ENCODE measurements at regions not wholly inside any gene's neighbourhood (a gene's known extent, or its start where the extent isn't known, plus 50 kb on each side); places are given as distances from the start of the nearest gene placed in this dataset.
"Not testable (repeated sequence)": the region's sequence is repeated elsewhere in the genome, so short reads cannot be mapped to it uniquely, and the experiment has no call there.

GRCh38 chr12:114873656-114874055, 189.7 kb upstream of the TBX3 start:
- no peak for DNase-seq

- DNase-seq: no peak
Measured at GRCh38 chr12:114868995-114869834, 185.2 kb upstream of the TBX3 start.

- DNase-seq: no peak
Measured at GRCh38 chr12:114866331-114866730, 182.4 kb upstream of the TBX3 start.

DNA sequence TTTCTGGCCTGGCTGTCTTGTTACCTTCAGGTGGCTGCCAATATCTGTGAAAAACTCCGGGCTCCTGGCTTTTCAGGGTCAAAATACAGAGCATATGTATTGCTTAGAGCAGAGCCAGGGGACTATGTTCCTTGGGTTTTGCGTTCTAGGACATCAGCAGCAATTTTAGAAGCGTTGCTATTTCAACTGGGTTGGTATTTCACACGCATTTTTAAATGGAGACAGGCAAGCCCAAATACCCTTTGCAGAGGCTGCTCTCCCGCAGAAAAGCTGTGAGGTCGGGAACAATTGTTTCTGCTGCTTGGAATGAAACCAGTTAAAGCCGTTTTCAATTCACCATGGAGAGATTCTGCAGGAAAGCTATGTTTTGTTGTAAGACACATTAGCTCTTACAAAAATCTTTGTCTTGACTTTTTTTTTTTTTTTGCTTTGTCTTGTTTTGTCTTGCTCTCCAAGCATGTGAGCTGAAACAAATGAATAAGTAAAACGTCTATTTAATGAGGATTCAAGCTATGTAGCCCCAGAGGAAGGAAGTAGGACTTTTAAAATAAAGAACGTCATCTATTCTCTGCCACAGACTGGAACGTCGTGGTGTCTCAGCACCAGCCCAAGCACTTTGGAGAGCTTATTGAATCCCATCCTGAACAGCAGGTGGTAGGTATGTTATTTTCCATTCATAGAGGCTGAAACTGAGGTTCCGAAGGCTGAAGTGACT, 181.0 kb upstream of the TBX3 start:
- DNase-seq: no peak

- DNase-seq: no peak
Measured at GRCh38 chr12:114863911-114864310, 179.9 kb upstream of the TBX3 start.

GRCh38 chr12:114860969-114861368, 177.0 kb upstream of the TBX3 start:
- no peak for DNase-seq

- no peak for DNase-seq
Measured at GRCh38 chr12:114858388-114859146, 174.6 kb upstream of the TBX3 start.

DNA sequence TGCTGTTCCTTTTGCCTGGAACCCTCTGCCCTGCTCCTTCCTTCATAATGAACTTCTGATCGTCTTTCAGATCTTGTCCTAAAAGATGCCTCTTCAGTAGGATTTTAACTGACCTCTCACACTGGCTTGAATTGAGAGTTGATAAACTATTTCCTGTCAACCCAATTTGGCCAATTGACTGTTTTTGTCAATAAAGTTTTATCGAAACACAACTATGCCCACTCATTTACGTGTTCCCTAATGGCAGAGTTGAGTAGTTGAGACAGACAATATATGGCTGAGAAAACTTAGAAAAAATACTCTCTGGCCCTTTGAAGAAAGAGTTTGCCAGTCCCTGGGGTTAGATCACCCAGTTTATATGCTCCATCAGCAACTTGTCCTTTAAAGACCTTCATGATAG, 171.7 kb upstream of the TBX3 start:
- DNase-seq: no peak

DNA sequence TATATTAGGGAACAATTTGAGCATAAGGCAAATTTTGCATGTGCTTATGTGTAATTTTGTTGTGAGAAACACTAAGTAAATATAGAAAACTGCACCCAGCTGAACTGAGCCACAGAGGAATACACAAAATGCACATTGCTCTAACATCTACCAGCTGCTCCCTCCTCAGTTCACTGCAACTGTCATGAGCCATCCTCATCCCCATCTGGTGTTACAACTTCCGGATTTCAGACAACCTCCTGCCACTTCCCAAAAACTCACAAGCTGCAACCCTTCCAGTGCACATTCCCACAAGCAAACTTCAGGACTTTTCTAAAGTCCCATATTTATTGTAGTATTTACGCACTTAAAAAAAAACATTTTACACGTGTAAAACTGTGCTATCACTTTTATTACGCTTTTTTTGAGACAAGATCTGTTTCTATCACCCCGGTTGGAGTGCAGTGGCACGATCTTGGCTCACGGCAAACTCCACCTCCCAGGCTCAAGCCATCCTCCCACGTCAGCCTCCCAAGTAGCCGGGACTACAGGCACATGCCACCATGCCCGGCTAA, 169.1 kb upstream of the TBX3 start:
- DNase-seq: no peak

DNA sequence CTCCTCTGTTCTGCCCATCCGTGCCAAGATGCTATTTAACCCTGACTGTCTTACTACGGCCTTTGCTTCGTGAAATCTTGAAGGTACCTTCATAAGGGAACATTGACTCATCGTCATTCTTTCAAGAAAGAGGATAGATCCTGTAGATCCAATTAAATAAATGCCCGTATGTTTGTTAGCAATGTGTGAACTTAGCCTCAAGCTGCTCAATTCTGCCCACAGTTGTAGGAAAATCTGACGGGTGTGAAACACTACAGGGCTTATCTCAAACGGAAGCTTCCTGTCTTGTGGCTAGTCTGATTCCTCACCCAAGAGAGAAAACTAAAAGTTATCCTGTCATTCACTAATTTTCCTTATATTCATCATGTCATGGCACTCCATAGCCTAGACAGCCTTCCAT, 168.0 kb upstream of the TBX3 start:
- no peak for DNase-seq

DNA sequence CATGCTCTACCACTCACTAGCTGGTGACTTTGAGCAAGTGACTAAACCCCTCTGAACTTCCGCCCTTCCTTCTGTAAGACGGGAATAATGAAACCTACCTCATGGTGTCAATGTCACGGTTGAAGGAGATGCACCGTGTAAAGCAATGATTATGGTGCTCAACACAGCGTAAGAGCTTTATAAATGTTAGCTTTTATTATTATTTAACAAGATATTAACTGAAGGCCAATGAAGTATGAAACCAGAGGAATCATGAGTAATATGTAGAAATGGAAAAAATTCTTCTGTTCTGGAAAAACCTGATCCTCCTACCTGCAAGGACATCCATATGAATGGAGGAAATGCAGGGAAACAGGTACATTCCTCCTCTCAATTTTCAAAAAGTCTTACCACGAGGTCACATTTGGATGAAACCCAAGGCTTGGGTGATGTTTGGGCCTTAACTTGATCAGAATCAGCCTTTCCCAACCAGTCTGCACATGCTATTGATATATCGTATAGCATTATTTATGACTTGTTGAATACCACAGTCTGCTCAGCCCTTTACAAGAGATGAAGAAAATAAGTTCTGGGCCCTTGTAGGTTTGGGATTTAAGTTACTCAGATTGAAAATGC, 166.8 kb upstream of the TBX3 start:
- no peak for DNase-seq

DNA sequence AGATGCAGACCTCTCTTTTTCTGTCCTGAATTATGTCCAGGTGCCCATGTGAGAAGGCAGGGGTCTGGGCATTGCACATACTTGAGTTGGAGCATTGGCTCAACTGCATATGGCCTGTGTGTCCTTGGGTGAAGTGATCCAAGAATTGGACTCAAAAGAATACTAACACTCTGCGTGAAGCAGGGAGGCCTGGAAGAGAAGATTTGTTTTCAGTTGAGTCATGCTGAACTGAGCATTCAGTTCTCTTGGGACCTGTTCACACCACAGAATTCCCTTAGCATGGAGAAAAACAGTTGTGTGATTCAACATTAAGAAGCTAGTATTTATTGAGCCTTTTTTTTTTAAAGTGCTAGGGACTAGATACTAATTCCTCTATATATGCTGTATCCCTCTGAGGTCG, 164.7 kb upstream of the TBX3 start:
- no peak for DNase-seq

DNA sequence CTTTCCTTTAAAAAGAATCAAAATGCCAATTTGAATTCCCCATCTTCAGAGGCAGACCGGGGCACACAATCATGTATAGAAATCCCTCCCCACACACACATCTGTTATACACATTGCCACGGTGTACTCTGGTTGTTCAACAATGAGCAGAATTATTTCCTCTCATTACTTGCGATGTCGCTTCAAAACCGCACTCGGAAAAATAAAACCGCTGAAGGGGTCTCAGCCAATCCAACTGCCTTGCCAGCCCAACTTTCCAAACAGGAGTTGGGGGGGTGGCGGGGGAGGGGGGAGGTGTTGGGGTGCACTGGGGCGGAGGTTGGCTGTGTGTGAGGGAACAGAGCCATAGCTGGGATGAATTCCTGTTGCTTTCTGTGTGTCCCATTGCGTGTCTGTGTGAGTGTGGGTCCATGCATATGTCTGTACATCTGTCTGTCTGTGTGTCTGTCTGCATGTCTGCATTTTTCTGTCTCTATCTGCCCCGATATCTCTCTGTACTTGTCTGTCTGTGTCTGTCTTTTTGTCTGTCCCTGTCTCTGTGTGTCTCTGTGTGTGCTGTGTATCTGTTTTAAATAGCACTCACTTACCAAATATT, 163.6 kb upstream of the TBX3 start:
- DNase-seq: no peak

- no peak for DNase-seq
Measured at GRCh38 chr12:114846771-114847170, 162.8 kb upstream of the TBX3 start.

DNA sequence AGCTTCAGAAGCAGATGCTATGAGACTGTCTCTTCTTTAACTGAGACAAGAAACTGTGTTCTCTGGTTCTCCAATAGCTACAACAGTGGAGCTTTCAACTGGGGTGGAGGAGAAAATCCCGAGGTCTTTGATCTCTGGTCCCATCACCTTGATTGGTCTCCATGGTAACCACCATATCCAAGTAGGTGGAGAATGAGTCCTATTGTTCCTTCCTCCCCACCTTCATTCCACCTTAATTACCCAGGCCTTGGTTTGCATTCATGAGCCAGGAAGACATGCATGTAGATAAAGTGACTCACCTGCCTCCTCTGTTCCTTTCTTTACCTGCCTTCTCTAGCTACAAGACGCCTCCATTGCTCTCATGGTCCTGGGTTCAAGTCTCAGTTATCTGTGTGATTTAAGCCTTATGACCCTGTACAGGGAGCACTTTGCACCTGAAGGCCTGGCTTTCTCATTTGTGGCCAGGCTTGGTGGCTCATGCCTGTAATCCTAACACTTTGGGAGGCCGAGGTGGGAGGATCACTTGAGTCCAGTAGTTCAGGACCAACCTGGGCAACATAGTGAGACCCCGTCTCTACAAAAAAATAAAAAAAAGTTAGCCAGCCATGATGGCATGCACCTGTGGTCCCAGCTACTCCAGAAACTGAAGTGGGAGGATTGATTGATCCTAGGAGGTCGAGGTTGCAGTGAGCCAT, 157.7 kb upstream of the TBX3 start:
- no peak for DNase-seq

GRCh38 chr12:114838480-114838879, 154.5 kb upstream of the TBX3 start:
- DNase-seq: no peak

DNA sequence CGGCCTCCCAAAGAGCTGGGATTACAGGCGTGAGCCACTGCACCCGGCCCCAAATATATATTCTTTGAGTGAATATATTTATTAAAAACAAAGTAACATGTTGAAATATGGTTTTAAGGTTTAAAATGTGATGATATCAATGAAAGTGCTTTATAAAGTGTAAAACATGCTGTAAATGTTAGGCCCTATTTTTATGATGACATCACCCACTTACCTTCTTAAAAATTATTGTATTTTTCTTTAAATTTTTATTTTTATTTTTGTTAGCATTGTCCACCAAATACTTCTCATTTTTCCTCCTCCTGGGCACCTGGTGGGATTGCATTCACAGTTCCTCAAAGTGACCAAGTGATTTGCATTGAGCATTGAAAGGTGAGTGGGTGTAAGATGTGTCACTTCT, 152.6 kb upstream of the TBX3 start:
- no peak for DNase-seq

GRCh38 chr12:114835031-114835430, 151.1 kb upstream of the TBX3 start:
- no peak for DNase-seq

- DNase-seq: no peak
Measured at GRCh38 chr12:114834621-114835020, 150.6 kb upstream of the TBX3 start.

- no peak for DNase-seq
Measured at GRCh38 chr12:114829833-114830232, 145.9 kb upstream of the TBX3 start.

DNA sequence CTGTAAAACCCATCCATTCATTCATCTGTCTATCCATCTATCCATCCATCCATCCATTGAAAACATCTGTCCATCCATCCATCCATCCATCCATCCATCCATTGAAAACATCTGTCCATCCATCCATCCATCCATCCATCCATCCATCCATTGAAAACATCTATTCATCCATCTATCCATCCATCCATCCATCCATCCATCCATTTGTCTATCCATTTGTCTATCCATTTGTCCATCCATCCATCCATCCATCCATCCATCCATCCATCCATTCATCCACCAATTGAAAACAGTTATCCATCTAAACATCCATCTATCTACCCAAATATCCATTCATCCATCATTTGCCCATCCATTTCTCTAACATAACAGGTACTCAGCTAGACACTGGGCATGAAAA, 145.3 kb upstream of the TBX3 start:
- DNase-seq: not testable (repeated sequence)

DNA sequence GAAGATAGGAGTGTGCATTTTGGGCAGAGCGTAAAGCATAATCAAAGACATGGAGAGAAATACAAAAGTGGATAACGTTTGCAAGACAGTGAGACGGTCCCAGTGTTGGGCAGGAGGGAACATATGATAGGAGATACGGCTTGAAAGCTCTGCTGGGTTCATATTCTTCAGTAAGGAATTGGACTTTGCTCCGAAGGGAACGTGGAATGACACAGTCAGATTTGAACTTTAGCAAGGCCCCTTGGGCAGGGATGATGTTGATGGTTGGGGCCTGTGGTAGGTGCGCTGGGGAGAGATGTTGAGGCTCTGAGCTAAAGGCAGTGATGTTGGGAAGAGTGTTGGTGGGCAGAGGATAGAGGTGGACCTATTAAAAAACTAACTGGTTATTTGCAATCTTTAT, 143.5 kb upstream of the TBX3 start:
- no peak for DNase-seq
